Dedifferentiated amniotic fluid mesenchymal stem cell (primary cell): ENCODE measurements at regions not wholly inside any gene's neighbourhood (a gene's known extent, or its start where the extent isn't known, plus 50 kb on each side); places are given as distances from the start of the nearest gene placed in this dataset.

Experiments
- DNase-seq: peaks from one replicate; pipeline ENCODE4 v3.0.0-alpha.2; 2016; ENCODE audit errors: extremely low spot score

GRCh38 chr19:32240316-32240715 lies 105.1 kb upstream of the ZNF507 start:
- DNase-seq = no peak

- no peak for DNase-seq
Observed at GRCh38 chr19:32241306-32241705, 104.1 kb upstream of the ZNF507 start.

GRCh38 chr19:32241932-32242710 lies 103.3 kb upstream of the ZNF507 start:
- DNase-seq = no peak

GRCh38 chr19:32246006-32246405 lies 99.4 kb upstream of the ZNF507 start:
- no peak for DNase-seq

GRCh38 chr19:32251634-32252332 lies 93.6 kb upstream of the ZNF507 start:
- DNase-seq = no peak

GRCh38 chr19:32252333-32252669 lies 93.1 kb upstream of the ZNF507 start:
- no peak for DNase-seq

- DNase-seq = no peak
Observed at GRCh38 chr19:32253683-32254508, 91.5 kb upstream of the ZNF507 start.

- no peak for DNase-seq
Observed at GRCh38 chr19:32254509-32254890, 90.9 kb upstream of the ZNF507 start.

- DNase-seq = no peak
Observed at GRCh38 chr19:32255536-32256295, 89.7 kb upstream of the ZNF507 start.

GRCh38 chr19:32256341-32256975 lies 89.0 kb upstream of the ZNF507 start:
- DNase-seq = no peak

GRCh38 chr19:32257326-32258073 lies 87.9 kb upstream of the ZNF507 start:
- no peak for DNase-seq

GRCh38 chr19:32258167-32258566 lies 87.2 kb upstream of the ZNF507 start:
- no peak for DNase-seq

- no peak for DNase-seq
Observed at GRCh38 chr19:32264568-32264967, 80.8 kb upstream of the ZNF507 start.

GRCh38 chr19:32265995-32266394 lies 79.4 kb upstream of the ZNF507 start:
- no peak for DNase-seq

- no peak for DNase-seq
Observed at GRCh38 chr19:32266460-32266859, 79.0 kb upstream of the ZNF507 start.

GRCh38 chr19:32268381-32268780 lies 77.0 kb upstream of the ZNF507 start:
- DNase-seq = no peak

- DNase-seq = no peak
Observed at GRCh38 chr19:32269831-32270230, 75.6 kb upstream of the ZNF507 start.

GRCh38 chr19:32273483-32273882 lies 71.9 kb upstream of the ZNF507 start:
- DNase-seq = no peak

- no peak for DNase-seq
Observed at GRCh38 chr19:32287086-32287485, 58.3 kb upstream of the ZNF507 start.

- no peak for DNase-seq
Observed at GRCh38 chr19:32287811-32288227, 57.6 kb upstream of the ZNF507 start.
